Neural progenitor cell (in vitro differentiated cells): ENCODE measurements at regions not wholly inside any gene's neighbourhood (a gene's known extent, or its start where the extent isn't known, plus 50 kb on each side); places are given as distances from the start of the nearest gene placed in this dataset.

ENCODE experiments used
- CTCF ChIP-seq: fragments of 200-600 bp; sonication (generic); IDR thresholded peaks from 2 replicates; pipeline ENCODE4 v1.5.1; 2017; ENCODE audit warnings: antibody characterized with exemption, mild to moderate bottlenecking
- EZH2 ChIP-seq: fragments of 200-600 bp; sonication (generic); IDR thresholded peaks from 2 replicates; pipeline ENCODE4 v1.6.1; 2017; ENCODE audit warnings: antibody characterized with exemption, mild to moderate bottlenecking, moderate library complexity

- TF ChIP-seq EZH2 (no peak), CTCF (no peak)
These were observed 92.0 kb upstream of the NMNAT3 start for GRCh38 chr3:139769796-139770195.
